Osteoblast (primary cell): ENCODE measurements at regions not wholly inside any gene's neighbourhood (a gene's known extent, or its start where the extent isn't known, plus 50 kb on each side); places are given as distances from the start of the nearest gene placed in this dataset.

ENCODE experiments used
- DNase-seq: peaks from one replicate; pipeline ENCODE4 v3.0.0; 2011; ENCODE audit warnings: low spot score, mixed read lengths; ENCODE audit not compliant: insufficient read length; ENCODE audit errors: missing footprints
- H2AFZ ChIP-seq: 2 replicates; pipeline ENCODE4 v1.6.0; 2011; ENCODE audit warnings: mild to moderate bottlenecking, low read length
- H3K27ac ChIP-seq: 2 replicates; pipeline ENCODE4 v1.5.1; 2011; ENCODE audit warnings: mild to moderate bottlenecking, low read depth, low read length, moderate library complexity
- H3K27me3 ChIP-seq: 2 replicates; pipeline ENCODE4 v1.6.0; 2012; ENCODE audit warnings: mild to moderate bottlenecking, control low read depth, inconsistent platforms, low read length, moderate library complexity; ENCODE audit not compliant: insufficient read depth
- H3K36me3 ChIP-seq: 2 replicates; pipeline ENCODE4 v1.5.1; 2011; ENCODE audit warnings: mild to moderate bottlenecking, low read length, control low read depth, moderate library complexity; ENCODE audit not compliant: insufficient read depth
- H3K4me1 ChIP-seq: 2 replicates; pipeline ENCODE4 v1.5.1; 2011; ENCODE audit warnings: mild to moderate bottlenecking, low read length, control low read depth, moderate library complexity; ENCODE audit not compliant: insufficient read depth
- H3K4me2 ChIP-seq: 2 replicates; pipeline ENCODE4 v1.6.0; 2011; ENCODE audit warnings: mild to moderate bottlenecking, low read length; ENCODE audit not compliant: insufficient read depth
- H3K4me3 ChIP-seq: fragments of 200-600 bp; sonication (generic); 3 replicates; pipeline ENCODE4 v1.5.1; 2012; ENCODE audit warnings: mild to moderate bottlenecking, low read length, inconsistent platforms; ENCODE audit not compliant: insufficient read depth
- H3K79me2 ChIP-seq: 2 replicates; pipeline ENCODE4 v1.6.0; 2012; ENCODE audit warnings: mild to moderate bottlenecking, low read length, control low read depth, inconsistent platforms; ENCODE audit not compliant: insufficient read depth
- H3K9me3 ChIP-seq: 2 replicates; pipeline ENCODE4 v1.5.1; 2011; ENCODE audit warnings: low read depth, low read length, control low read depth
- H4K20me1 ChIP-seq: 2 replicates; pipeline ENCODE4 v1.6.0; 2012; ENCODE audit warnings: mild to moderate bottlenecking, low read length, control low read depth; ENCODE audit not compliant: insufficient read depth
- CTCF ChIP-seq: IDR thresholded peaks from 2 replicates; pipeline ENCODE4 v1.5.1; 2011; ENCODE audit warnings: mild to moderate bottlenecking, low read depth, low read length, moderate library complexity; ENCODE audit errors: extremely low read depth

- H3K36me3 ChIP-seq: no peaks in the 10 kb centered on the region
- no peaks in the 10 kb centered on the region for H3K4me1 ChIP-seq
- H2AFZ ChIP-seq: no peak overlapping the region
- no peaks in the 10 kb centered on the region for H3K79me2 ChIP-seq
- no peaks in the 10 kb centered on the region for H3K27me3 ChIP-seq
- no peak overlapping the region for H3K4me2 ChIP-seq
- no peak for TF ChIP-seq CTCF
- no peak overlapping the region for H3K27ac ChIP-seq
- H3K4me3 ChIP-seq: no peak overlapping the region
- no peak for DNase-seq
- H3K9me3 ChIP-seq: no peaks in the 10 kb centered on the region
- H4K20me1 ChIP-seq: no peaks in the 10 kb centered on the region
Observed at GRCh38 chr20:61053889-61054288, 198.2 kb upstream of the CDH4 start.

- no peaks in the 10 kb centered on the region for H3K9me3 ChIP-seq
- no peaks in the 10 kb centered on the region for H4K20me1 ChIP-seq
- no peak overlapping the region for H3K4me3 ChIP-seq
- no peak overlapping the region for H3K4me2 ChIP-seq
- H3K79me2 ChIP-seq: no peaks in the 10 kb centered on the region
- no peak overlapping the region for H3K27ac ChIP-seq
- H3K27me3 ChIP-seq: no peaks in the 10 kb centered on the region
- H3K36me3 ChIP-seq: no peaks in the 10 kb centered on the region
- no peak overlapping the region for H2AFZ ChIP-seq
- TF ChIP-seq CTCF: no peak
- H3K4me1 ChIP-seq: no peaks in the 10 kb centered on the region
- DNase-seq: no peak
Observed at GRCh38 chr20:61054411-61054810, 197.7 kb upstream of the CDH4 start.

GRCh38 chr20:61055180-61056010, 196.7 kb upstream of the CDH4 start:
- no peaks in the 10 kb centered on the region for H3K4me1 ChIP-seq
- TF ChIP-seq CTCF: no peak

GRCh38 chr20:61056116-61056515, 195.9 kb upstream of the CDH4 start:
- no peaks in the 10 kb centered on the region for H3K27me3 ChIP-seq
- TF ChIP-seq CTCF: no peak

More at GRCh38 chr20:61055180-61056010, 196.7 kb upstream of the CDH4 start:
- Histone ChIP-seq H4K20me1 (no peaks in the 10 kb centered on the region), H3K4me2 (no peak overlapping the region), H3K4me3 (no peak overlapping the region), H2AFZ (no peak overlapping the region), H3K36me3 (no peaks in the 10 kb centered on the region), H3K79me2 (no peaks in the 10 kb centered on the region), H3K27ac (no peak overlapping the region), H3K27me3 (no peaks in the 10 kb centered on the region), H3K9me3 (no peaks in the 10 kb centered on the region)
- no peak for DNase-seq

More at GRCh38 chr20:61056116-61056515, 195.9 kb upstream of the CDH4 start:
- Histone ChIP-seq H3K27ac (no peak overlapping the region), H3K4me1 (no peaks in the 10 kb centered on the region), H3K36me3 (no peaks in the 10 kb centered on the region), H3K4me3 (no peak overlapping the region), H3K79me2 (no peaks in the 10 kb centered on the region), H3K9me3 (no peaks in the 10 kb centered on the region), H3K4me2 (no peak overlapping the region), H4K20me1 (no peaks in the 10 kb centered on the region), H2AFZ (no peak overlapping the region)
- no peak for DNase-seq
